ENCODE measurements at regions not wholly inside any gene's neighbourhood (a gene's known extent, or its start where the extent isn't known, plus 50 kb on each side); places are given as distances from the start of the nearest gene placed in this dataset.

DNA sequence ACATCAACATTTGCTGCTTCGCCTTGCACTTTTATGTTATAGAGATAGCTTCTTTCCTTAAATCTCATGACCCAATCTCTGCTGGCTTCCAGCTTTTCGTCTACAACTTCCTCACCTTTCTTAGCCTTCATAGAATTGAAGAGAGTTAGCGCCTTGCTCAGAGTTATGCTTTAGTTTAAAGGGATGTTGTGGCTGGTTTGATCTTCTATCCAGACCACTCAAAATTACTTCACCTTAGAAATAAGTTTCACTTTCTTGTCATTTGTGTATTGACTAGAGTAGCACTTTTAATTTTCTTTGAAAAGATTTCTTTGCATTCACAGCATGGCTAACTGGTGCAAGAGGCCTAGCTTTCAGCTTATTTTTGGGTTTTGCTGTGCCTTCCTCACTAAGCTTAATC lies 414.2 kb downstream of the ZNF608 start:
- H3K4me3 Mint-ChIP-seq, result no peak overlapping the region
- H3K27me3 Mint-ChIP-seq, result no peaks in the 10 kb centered on the region
- no peaks in the 10 kb centered on the region for H3K36me3 Mint-ChIP-seq (ENCODE audit: low read depth)
- H3K4me1 Mint-ChIP-seq (ENCODE audit: low read depth), result no peaks in the 10 kb centered on the region
- H3K9me3 Mint-ChIP-seq, result no peaks in the 10 kb centered on the region
- no peak overlapping the region for H3K27ac Mint-ChIP-seq

GRCh38 chr5:124330595-124331220 lies 415.7 kb downstream of the ZNF608 start:
- Mint-ChIP-seq H3K27me3 (no peaks in the 10 kb centered on the region), H3K36me3 (ENCODE audit: low read depth) (no peaks in the 10 kb centered on the region), H3K4me3 (no peak overlapping the region), H3K4me1 (ENCODE audit: low read depth) (no peaks in the 10 kb centered on the region), H3K27ac (no peak overlapping the region), H3K9me3 (no peaks in the 10 kb centered on the region)

- Mint-ChIP-seq H3K4me3 (no peak overlapping the region), H3K36me3 (ENCODE audit: low read depth) (no peaks in the 10 kb centered on the region), H3K27me3 (no peaks in the 10 kb centered on the region), H3K27ac (no peak overlapping the region), H3K4me1 (ENCODE audit: low read depth) (no peaks in the 10 kb centered on the region), H3K9me3 (peaks cover 4% of the 10 kb centered on the region)
Observed at GRCh38 chr5:124328201-124328600, 418.2 kb downstream of the ZNF608 start.

DNA sequence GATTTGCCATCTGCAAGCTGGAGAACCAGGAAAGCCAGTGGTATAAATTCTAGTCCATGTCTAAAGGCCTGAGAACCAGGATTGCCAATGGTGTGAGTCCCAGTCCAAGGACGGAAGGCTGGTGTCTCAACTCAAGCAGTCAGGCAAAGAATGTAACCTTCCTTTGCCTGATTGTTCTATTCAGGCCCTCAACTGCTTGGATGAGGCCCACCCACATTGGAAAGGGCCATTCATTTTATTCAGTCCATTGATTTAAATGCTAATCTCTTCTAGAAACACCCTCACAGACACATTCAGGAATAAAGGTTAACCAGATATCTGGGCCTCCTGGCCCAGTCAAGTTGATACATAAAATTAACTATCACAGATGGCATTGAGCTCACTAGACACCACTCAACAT lies 427.8 kb downstream of the ZNF608 start:
- Mint-ChIP-seq H3K36me3 (ENCODE audit: low read depth) (no peaks in the 10 kb centered on the region), H3K27ac (no peak overlapping the region), H3K27me3 (no peaks in the 10 kb centered on the region), H3K4me3 (no peak overlapping the region), H3K4me1 (ENCODE audit: low read depth) (no peaks in the 10 kb centered on the region), H3K9me3 (no peaks in the 10 kb centered on the region)

DNA sequence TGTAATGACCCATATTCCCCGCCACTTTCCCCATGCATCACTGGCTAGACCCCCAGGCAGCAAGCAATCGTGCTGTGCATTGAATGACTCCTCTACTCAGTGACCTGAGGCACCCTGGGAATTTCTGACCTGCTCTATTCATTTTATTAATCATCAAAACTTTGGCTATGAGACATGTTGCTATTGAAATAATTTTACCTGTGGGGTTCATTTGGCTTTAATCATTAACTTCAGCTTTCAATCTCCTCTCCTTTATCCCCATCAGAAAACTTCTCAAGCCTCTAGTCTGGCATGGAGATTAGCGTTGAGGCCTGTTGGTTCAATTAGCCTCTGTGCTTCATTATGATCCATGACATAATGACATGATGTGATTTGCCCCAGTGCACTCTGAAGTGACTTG lies 429.0 kb downstream of the ZNF608 start:
- Mint-ChIP-seq H3K27me3 (no peaks in the 10 kb centered on the region), H3K4me3 (no peak overlapping the region), H3K36me3 (ENCODE audit: low read depth) (no peaks in the 10 kb centered on the region), H3K4me1 (ENCODE audit: low read depth) (no peaks in the 10 kb centered on the region), H3K9me3 (no peaks in the 10 kb centered on the region), H3K27ac (no peak overlapping the region)

DNA sequence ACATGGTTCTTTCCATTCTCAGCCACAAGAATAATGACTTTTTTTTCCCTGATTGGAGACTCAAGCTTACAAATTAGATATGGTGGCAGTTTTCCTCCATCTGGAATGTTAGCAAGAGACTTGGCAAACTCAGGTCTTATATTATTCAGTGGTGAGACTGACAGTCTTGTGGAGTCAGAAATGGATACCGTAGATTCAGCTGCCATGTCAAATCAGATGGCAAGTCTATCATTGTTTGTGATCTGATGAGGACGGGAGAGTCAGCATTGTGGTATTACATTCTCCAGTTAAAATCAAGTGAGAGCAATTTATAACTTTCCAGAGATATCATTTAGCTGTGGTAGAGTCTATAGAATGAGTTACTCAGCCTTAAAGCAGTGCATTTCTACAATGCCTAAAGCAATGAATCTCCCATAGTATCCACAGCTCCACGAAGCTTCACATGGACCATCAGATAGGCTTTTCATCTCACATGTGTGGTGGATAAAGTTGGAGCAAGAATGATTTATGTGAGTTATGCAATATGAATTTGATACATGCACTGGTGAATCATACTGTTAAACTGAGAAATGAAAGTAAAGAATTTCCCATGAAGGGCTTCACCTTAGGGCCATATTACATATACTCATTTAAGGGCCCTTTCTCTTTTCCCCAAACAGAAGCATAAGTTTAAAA lies 430.6 kb downstream of the ZNF608 start:
- Mint-ChIP-seq H3K36me3 (ENCODE audit: low read depth) (no peaks in the 10 kb centered on the region), H3K9me3 (no peaks in the 10 kb centered on the region), H3K4me1 (ENCODE audit: low read depth) (no peaks in the 10 kb centered on the region), H3K27ac (no peak overlapping the region), H3K27me3 (no peaks in the 10 kb centered on the region), H3K4me3 (no peak overlapping the region)

DNA sequence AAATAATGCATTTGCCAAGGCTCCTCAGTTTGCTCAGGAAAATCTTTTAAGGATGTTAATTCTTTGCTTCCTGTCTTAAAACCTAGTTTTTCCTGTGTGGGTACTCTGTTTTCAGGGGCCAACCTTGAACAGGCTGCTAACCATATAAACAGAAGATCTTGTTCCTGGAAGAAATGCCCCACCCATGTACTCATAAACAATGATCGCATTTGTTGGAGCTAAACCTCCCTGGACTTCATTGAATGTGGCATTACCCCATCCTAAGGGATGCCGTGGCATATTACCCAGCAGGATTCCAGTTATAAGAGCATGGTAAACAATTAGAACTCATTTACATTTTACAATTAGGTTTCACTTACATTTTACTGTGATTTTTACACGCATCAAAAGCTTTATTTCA lies 436.0 kb downstream of the ZNF608 start:
- Mint-ChIP-seq H3K4me3 (no peak overlapping the region), H3K27ac (no peak overlapping the region), H3K4me1 (ENCODE audit: low read depth) (no peaks in the 10 kb centered on the region), H3K27me3 (no peaks in the 10 kb centered on the region), H3K36me3 (ENCODE audit: low read depth) (no peaks in the 10 kb centered on the region), H3K9me3 (no peaks in the 10 kb centered on the region)

DNA sequence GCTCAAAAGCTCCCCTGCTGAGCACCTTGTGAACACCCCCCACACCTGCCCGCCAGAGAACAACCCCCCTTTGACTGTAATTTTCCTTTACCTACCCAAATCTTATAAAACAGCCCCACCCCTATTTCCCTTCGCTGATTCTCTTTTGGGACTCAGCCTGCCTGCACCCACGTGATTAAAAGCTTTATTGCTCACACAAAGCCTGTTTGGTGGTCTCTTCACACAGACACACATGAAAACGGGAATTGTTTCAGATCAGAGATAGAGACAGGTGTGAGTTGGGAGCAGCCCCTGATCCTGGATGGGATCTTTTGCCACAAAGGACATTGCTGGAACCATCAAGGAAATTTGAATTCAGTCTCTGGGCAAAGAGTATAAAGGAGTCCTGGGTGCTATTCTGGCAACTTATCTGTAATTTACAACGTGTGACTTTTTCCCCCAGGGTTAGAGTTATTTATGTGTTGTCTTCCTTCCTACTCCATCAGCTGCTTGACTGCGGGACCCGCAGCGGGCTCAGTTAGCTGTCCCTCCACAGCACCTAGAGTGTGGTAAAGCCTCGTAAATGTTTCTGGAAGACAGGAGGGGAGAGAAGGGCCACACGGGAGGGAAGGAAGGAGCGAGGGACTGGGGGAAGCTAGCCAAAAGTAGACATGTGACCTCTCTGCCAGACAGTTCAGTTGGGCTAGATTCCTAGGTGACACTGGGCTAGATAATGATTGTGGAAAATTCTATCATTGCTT lies 437.0 kb downstream of the ZNF608 start:
- no peaks in the 10 kb centered on the region for H3K9me3 Mint-ChIP-seq
- H3K27me3 Mint-ChIP-seq, result no peaks in the 10 kb centered on the region
- no peak overlapping the region for H3K27ac Mint-ChIP-seq
- H3K4me3 Mint-ChIP-seq, result no peak overlapping the region
- no peaks in the 10 kb centered on the region for H3K36me3 Mint-ChIP-seq (ENCODE audit: low read depth)
- H3K4me1 Mint-ChIP-seq (ENCODE audit: low read depth), result no peaks in the 10 kb centered on the region

DNA sequence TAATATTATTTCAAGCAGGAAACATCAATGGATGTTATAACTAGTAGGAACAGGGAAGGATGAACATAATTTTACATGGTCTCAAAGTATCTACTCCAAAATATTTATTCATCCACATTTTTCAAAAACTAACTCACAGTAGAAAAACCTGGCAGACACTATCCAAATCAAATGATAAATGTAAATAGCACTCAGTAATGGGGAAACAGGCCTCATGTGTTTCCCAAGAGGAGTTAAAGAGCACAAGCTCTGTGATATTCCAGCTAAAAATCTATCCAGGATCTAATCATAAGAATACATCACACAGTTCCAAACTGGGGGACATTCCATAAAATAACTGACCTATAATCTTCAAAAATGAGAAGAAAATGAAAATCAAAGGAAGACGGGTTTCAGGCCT lies 443.1 kb downstream of the ZNF608 start:
- Mint-ChIP-seq H3K27me3 (no peaks in the 10 kb centered on the region), H3K4me3 (no peak overlapping the region), H3K4me1 (ENCODE audit: low read depth) (no peaks in the 10 kb centered on the region), H3K27ac (no peak overlapping the region), H3K9me3 (no peaks in the 10 kb centered on the region), H3K36me3 (ENCODE audit: low read depth) (no peaks in the 10 kb centered on the region)

DNA sequence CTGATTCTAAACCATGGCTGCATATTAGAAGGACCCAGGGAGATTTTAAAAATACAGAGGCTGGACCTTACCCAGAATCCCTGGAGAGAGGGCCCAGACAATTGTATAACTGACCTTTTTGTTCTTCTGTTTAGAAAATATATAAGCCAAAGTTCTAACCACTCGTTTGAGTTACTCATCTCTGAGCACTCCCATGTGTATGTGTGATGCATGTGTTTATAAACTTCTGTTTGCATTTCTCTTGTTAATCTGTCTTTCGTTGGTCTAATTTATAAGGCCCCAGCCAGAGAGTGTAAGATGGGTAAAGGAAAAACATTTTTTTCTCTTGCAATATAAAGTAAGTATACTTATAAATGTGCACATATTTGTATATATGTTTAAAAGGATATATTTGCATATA lies 443.9 kb downstream of the ZNF608 start:
- Mint-ChIP-seq H3K27ac (no peak overlapping the region), H3K9me3 (no peaks in the 10 kb centered on the region), H3K4me3 (no peak overlapping the region), H3K27me3 (no peaks in the 10 kb centered on the region), H3K4me1 (ENCODE audit: low read depth) (no peaks in the 10 kb centered on the region), H3K36me3 (ENCODE audit: low read depth) (no peaks in the 10 kb centered on the region)

DNA sequence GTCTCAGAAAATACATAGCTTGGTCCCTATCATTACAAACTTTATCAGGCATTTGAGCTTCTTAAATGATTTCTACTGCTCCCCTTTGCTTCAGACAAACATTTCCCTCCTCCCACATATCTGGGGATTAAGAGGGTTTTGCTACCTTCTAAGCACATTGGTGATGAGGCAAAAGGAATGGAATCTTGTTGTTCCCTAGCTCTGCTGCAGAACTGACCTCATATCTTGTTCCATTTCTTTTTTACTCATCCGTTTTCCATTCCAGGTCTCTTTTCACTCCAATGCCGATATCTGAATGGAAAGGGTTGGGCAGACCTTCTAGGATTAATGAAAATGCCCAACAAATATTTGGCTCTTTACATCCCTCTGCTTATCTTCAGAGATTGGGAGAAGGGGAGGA lies 444.6 kb downstream of the ZNF608 start:
- no peaks in the 10 kb centered on the region for H3K4me1 Mint-ChIP-seq (ENCODE audit: low read depth)
- no peaks in the 10 kb centered on the region for H3K36me3 Mint-ChIP-seq (ENCODE audit: low read depth)
- no peaks in the 10 kb centered on the region for H3K27me3 Mint-ChIP-seq
- H3K27ac Mint-ChIP-seq, result no peak overlapping the region
- H3K4me3 Mint-ChIP-seq, result no peak overlapping the region
- H3K9me3 Mint-ChIP-seq, result no peaks in the 10 kb centered on the region

DNA sequence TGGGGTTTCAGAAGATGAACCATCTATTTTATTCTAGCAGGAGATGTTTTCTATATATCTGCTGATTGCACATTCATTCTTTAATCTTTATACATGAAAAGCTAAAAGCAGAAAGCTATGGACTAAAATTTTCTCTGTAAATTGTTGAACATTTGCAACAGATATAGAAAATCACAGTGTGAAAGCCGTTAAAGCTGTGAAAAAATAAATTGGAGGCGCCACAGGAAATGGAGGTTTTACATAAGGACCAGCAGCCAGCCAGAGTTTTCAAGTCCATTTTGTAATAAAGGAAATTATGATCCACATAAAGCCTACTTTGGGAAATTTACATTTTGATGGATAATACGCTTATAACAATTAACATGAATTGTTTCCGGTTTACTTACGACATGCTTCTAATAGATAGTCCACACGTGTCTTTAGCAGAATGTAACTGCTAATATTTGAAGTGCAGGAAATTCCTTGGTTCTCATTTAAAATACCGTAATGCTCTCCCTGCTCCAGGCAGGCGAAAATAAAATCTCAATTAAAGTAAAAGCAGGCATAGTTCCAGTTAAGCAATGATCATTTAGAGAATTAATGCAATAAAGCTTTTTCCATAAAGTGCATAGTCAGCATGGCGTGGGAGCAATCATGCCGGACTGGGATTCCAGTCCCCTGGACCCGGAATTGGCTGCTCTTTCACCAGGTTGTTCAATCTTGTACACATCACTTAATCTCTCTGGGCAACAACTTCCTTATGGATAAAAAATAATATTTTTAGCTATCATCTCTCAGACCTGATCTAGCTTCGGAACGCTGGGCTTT lies 445.4 kb downstream of the ZNF608 start:
- Mint-ChIP-seq H3K9me3 (no peaks in the 10 kb centered on the region), H3K27ac (no peak overlapping the region), H3K27me3 (no peaks in the 10 kb centered on the region), H3K4me3 (no peak overlapping the region), H3K36me3 (ENCODE audit: low read depth) (no peaks in the 10 kb centered on the region), H3K4me1 (ENCODE audit: low read depth) (no peaks in the 10 kb centered on the region)

- Mint-ChIP-seq H3K27ac (no peak overlapping the region), H3K4me3 (no peak overlapping the region), H3K9me3 (peaks cover 4% of the 10 kb centered on the region), H3K4me1 (ENCODE audit: low read depth) (no peaks in the 10 kb centered on the region), H3K27me3 (no peaks in the 10 kb centered on the region), H3K36me3 (ENCODE audit: low read depth) (no peaks in the 10 kb centered on the region)
Observed at GRCh38 chr5:124297826-124298225, 448.6 kb downstream of the ZNF608 start.

DNA sequence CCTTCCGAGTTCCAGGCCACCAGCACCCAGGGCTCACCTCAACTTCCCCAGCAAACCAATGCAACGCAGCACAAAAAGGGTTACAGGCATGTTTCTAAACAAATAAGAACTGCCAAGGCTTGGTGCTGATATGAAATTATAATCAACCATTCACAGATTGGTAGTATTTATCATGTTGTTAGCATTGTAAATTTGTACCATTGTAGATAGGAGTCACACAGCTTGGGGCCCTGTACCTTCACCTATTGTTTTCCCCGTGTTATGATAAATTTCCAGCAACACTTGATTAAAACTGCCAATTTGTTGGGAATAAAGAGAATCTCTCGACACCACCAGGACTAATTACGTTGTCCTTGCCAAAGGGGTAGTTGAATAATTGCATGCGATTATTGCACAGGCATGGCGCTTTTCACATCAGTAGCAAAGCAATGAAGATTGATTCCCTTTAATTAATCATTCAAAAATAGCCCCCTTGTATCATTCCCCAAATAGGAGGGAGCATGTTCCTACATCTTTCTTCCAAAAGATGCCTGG lies 454.1 kb downstream of the ZNF608 start:
- H3K4me1 Mint-ChIP-seq (ENCODE audit: low read depth), result no peaks in the 10 kb centered on the region
- H3K36me3 Mint-ChIP-seq (ENCODE audit: low read depth), result no peaks in the 10 kb centered on the region
- H3K27me3 Mint-ChIP-seq, result no peaks in the 10 kb centered on the region
- H3K27ac Mint-ChIP-seq, result no peak overlapping the region
- no peak overlapping the region for H3K4me3 Mint-ChIP-seq
- H3K9me3 Mint-ChIP-seq, result peaks cover 8% of the 10 kb centered on the region

All from stimulated activated naive CD8-positive, alpha-beta T cell treated with anti-CD3 and anti-CD28 coated beads, Interleukin-15, Interleukin-2, amounts not matched to agents 100 ng/mL and 50 ng/mL, for 24 hours (primary cell).